BLaER1 treated with 17β-estradiol and CSF1 and Interleukin-3, amounts not matched to agents 10 nM and 100 nM (cell line): ENCODE measurements at regions not wholly inside any gene's neighbourhood (a gene's known extent, or its start where the extent isn't known, plus 50 kb on each side); places are given as distances from the start of the nearest gene placed in this dataset.

Experiments
- H3K27ac ChIP-seq, 11 experiments: shearing (Covaris generic); formaldehyde crosslinking; 2 replicates each; pipeline ENCODE4 v1.8.1; 2022
- H3K27me3 ChIP-seq, 11 experiments: shearing (Covaris generic); formaldehyde crosslinking; 2 replicates each; pipeline ENCODE4 v1.8.1; 2022
- H3K36me3 ChIP-seq, 11 experiments: shearing (Covaris generic); formaldehyde crosslinking; 2 replicates each; pipeline ENCODE4 v1.8.1; 2022
- H3K4me1 ChIP-seq, 10 experiments: shearing (Covaris generic); formaldehyde crosslinking; 2 replicates each; pipeline ENCODE4 v1.8.1; 2022
- H3K4me2 ChIP-seq, 11 experiments: shearing (Covaris generic); formaldehyde crosslinking; 2 replicates each; pipeline ENCODE4 v1.8.1; 2022
- H3K4me3 ChIP-seq, 10 experiments: shearing (Covaris generic); formaldehyde crosslinking; 2 replicates each; pipeline ENCODE4 v1.8.1; 2022
- H3K9ac ChIP-seq, 11 experiments: shearing (Covaris generic); formaldehyde crosslinking; 2 replicates each; pipeline ENCODE4 v1.8.1; 2022
- H3K9me3 ChIP-seq, 11 experiments: shearing (Covaris generic); formaldehyde crosslinking; replicated peaks in 1 of 11; 2 replicates each; pipeline ENCODE4 v1.8.1; 2022
- H4K20me1 ChIP-seq, 11 experiments: shearing (Covaris generic); formaldehyde crosslinking; 2 replicates each; pipeline ENCODE4 v1.8.1; 2022
- Cebpa-rat ChIP-seq, 11 experiments: shearing (Covaris generic); IDR thresholded peaks; 2 replicates each; pipeline ENCODE4 v1.8.1; 2022

DNA sequence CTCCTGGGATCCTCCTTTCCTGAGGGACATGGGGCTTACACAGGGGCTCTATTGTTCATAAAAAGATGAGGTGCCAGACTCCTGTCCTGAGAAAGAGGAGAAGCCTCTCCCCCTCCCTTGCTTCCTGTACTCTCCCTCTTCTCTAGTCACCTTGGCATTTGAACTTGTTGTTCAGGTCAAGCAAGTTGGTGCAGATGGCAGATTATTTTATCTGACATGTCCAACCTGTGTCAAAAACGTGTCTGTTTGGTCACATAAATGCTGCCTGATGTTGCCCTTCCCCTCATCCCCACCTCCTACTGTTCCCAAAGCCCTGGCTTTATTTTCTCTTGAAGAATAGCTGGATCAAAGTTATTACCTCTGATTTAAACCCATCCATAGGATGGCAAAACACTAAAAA is 154.8 kb downstream of the TMX1 start:
- Histone ChIP-seq H3K27me3 (no peaks in the 10 kb centered on the region), H3K9me3 (no peaks in the 10 kb centered on the region), H3K36me3 (no peaks in the 10 kb centered on the region), H3K9ac (no peak overlapping the region), H3K4me2 (no peak overlapping the region), H3K4me1 (no peaks in the 10 kb centered on the region), H3K4me3 (no peak overlapping the region), H3K27ac (no peak overlapping the region), H4K20me1 (no peaks in the 10 kb centered on the region)
- no peak for TF ChIP-seq Cebpa-rat (IDR thresholded peaks at IDR 0.05)

- Histone ChIP-seq H3K9me3 (no peaks in the 10 kb centered on the region), H3K4me2 (no peak overlapping the region), H3K27ac (no peak overlapping the region), H4K20me1 (no peaks in the 10 kb centered on the region), H3K9ac (no peak overlapping the region), H3K36me3 (no peaks in the 10 kb centered on the region), H3K27me3 (no peaks in the 10 kb centered on the region), H3K4me1 (no peaks in the 10 kb centered on the region), H3K4me3 (no peak overlapping the region)
- no peak for TF ChIP-seq Cebpa-rat (IDR thresholded peaks at IDR 0.05)
These were observed 155.4 kb downstream of the TMX1 start for GRCh38 chr14:51395361-51395849.

GRCh38 chr14:51396222-51396815 is 156.3 kb downstream of the TMX1 start:
- Histone ChIP-seq H3K4me2 (no peak overlapping the region), H3K27me3 (no peaks in the 10 kb centered on the region), H4K20me1 (no peaks in the 10 kb centered on the region), H3K9ac (no peak overlapping the region), H3K36me3 (no peaks in the 10 kb centered on the region), H3K27ac (no peak overlapping the region), H3K9me3 (no peaks in the 10 kb centered on the region), H3K4me3 (no peak overlapping the region), H3K4me1 (no peaks in the 10 kb centered on the region)
- no peak for TF ChIP-seq Cebpa-rat (IDR thresholded peaks at IDR 0.05)

DNA sequence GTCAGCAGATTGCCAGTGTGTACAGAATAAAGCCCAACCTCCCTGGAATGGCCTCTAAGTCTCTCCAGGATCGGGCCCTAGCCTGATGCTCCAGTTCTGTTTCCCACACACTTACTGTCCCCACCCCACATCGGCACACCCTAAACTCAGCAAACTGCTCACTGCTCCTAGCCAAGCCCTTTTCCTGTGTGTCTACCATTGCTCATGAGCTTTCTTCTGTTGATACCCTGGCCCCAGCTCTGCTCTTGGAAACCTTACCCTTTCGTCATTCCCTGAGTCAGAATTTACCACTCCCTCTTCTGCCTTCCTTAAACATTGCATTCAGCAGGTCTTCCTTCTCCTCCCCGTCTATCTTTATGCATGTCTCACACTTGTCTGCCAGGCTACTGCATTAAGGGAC is 158.9 kb downstream of the TMX1 start:
- no peaks in the 10 kb centered on the region for H4K20me1 ChIP-seq
- H3K9ac ChIP-seq, result no peak overlapping the region
- H3K27me3 ChIP-seq, result no peaks in the 10 kb centered on the region
- no peaks in the 10 kb centered on the region for H3K36me3 ChIP-seq
- no peaks in the 10 kb centered on the region for H3K4me1 ChIP-seq
- H3K9me3 ChIP-seq, result no peaks in the 10 kb centered on the region
- no peak overlapping the region for H3K4me2 ChIP-seq
- no peak overlapping the region for H3K27ac ChIP-seq
- no peak for TF ChIP-seq Cebpa-rat (IDR thresholded peaks at IDR 0.05)
- H3K4me3 ChIP-seq, result no peak overlapping the region

DNA sequence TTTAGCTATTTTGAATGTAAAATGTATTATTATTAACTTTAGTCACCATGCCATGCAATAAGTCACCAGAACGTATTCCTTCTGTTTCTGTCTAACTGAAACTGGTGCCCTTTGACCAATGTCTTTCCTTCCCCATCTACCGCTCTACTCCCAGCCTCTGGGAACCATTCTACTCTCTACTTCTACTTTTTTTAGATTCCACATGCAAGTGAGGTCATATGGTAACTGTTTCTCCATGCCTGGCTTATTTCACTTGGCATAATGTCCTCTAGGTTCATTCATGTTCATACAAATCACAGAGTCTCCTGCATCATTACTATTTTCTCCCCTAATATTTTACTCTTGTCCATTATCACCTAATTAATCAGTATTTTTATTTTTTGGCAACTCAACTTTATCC is 160.1 kb downstream of the TMX1 start:
- no peak for TF ChIP-seq Cebpa-rat (IDR thresholded peaks at IDR 0.05)
- Histone ChIP-seq H3K9ac (no peak overlapping the region), H3K4me1 (no peaks in the 10 kb centered on the region), H3K27me3 (no peaks in the 10 kb centered on the region), H3K4me2 (no peak overlapping the region), H3K9me3 (no peaks in the 10 kb centered on the region), H4K20me1 (no peaks in the 10 kb centered on the region), H3K4me3 (no peak overlapping the region), H3K27ac (no peak overlapping the region), H3K36me3 (no peaks in the 10 kb centered on the region)

DNA sequence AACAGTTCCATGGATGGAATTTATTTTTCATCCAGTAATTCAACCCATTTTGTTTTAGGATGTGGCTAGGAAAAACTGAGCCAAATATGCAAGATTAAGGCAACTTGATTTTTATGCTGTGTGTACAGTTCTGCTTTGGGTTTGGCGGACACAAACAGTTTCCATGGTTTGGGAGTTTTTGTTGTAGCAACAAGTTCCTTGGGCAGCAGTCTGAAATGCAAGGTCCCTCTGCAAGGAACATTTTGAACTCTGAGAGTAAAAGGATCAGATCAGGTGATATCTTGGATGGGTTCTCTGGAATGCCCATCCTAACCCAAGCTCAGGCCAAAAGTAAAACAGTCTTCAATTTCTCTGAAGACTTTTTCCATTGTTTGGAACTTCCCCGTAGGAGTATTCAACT is 161.2 kb downstream of the TMX1 start:
- Histone ChIP-seq H3K4me2 (no peak overlapping the region), H4K20me1 (no peaks in the 10 kb centered on the region), H3K27me3 (no peaks in the 10 kb centered on the region), H3K27ac (no peak overlapping the region), H3K9me3 (no peaks in the 10 kb centered on the region), H3K36me3 (no peaks in the 10 kb centered on the region), H3K4me3 (no peak overlapping the region), H3K9ac (no peak overlapping the region), H3K4me1 (no peaks in the 10 kb centered on the region)
- no peak for TF ChIP-seq Cebpa-rat (IDR thresholded peaks at IDR 0.05)

GRCh38 chr14:51401756-51402155 is 161.7 kb downstream of the TMX1 start:
- Histone ChIP-seq H3K27me3 (no peaks in the 10 kb centered on the region), H3K4me1 (no peaks in the 10 kb centered on the region), H3K27ac (no peak overlapping the region), H3K36me3 (no peaks in the 10 kb centered on the region), H4K20me1 (no peaks in the 10 kb centered on the region), H3K9ac (no peak overlapping the region), H3K9me3 (no peaks in the 10 kb centered on the region), H3K4me2 (no peak overlapping the region), H3K4me3 (no peak overlapping the region)
- TF ChIP-seq Cebpa-rat (IDR thresholded peaks at IDR 0.05), result no peak

DNA sequence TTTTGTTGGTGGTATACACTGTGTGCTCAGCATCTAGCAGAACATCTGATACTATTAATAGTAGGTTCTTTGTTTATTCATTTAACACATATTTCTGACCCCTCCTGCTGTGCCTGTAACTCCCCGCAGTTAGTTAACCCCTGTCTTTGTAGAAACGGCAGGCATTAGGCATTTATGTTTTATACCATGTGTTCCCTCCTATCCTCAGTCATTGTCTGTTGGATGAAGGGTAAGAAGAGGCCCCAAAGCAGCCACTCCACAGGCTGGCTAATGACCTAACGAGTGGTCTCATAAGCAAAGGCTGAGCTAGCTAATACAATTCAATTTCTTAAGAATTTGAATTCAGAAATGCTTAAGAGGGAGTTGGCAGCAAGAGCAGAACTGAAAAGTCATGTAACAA is 170.8 kb downstream of the TMX1 start:
- Histone ChIP-seq H3K27me3 (no peaks in the 10 kb centered on the region), H3K4me3 (no peak overlapping the region), H3K36me3 (no peaks in the 10 kb centered on the region), H3K9me3 (no peaks in the 10 kb centered on the region), H3K9ac (no peak overlapping the region), H3K27ac (no peak overlapping the region), H3K4me1 (no peaks in the 10 kb centered on the region), H4K20me1 (no peaks in the 10 kb centered on the region), H3K4me2 (no peak overlapping the region)
- no peak for TF ChIP-seq Cebpa-rat (IDR thresholded peaks at IDR 0.05)

DNA sequence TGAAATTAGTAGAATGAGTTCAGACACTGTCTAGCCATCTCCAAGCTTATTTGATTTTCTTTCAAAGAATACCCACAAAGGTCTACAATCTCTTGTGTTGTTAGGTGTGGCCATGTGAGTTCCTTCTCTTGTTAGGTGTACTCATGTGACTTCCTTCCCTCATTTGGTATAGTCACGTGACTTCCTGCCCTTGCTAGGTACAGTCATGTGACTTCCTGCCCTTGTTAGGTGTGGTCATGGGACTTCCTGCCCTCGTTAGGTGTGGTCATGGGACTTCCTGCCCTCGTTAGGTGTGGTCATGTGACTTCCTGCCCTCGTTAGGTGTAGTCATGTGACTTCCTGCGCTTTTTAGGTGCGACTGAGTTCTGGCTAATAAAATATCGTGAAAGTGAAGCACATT is 179.6 kb downstream of the TMX1 start:
- no peaks in the 10 kb centered on the region for H3K36me3 ChIP-seq
- no peak overlapping the region for H3K4me3 ChIP-seq
- H3K27ac ChIP-seq, result no peak overlapping the region
- no peaks in the 10 kb centered on the region for H3K27me3 ChIP-seq
- TF ChIP-seq Cebpa-rat (IDR thresholded peaks at IDR 0.05), result no peak
- peaks cover 0 to 16% (median 0%) of the 10 kb centered on the region in 10 experiments; a peak in 7 of 20 replicates for H3K4me1 ChIP-seq
- H3K9ac ChIP-seq, result no peak overlapping the region
- H3K4me2 ChIP-seq, result no peak overlapping the region
- peaks cover 14 to 25% (median 20%) of the 10 kb centered on the region in 11 experiments; a peak in 21 of 22 replicates for H3K9me3 ChIP-seq
- H4K20me1 ChIP-seq, result no peaks in the 10 kb centered on the region

DNA sequence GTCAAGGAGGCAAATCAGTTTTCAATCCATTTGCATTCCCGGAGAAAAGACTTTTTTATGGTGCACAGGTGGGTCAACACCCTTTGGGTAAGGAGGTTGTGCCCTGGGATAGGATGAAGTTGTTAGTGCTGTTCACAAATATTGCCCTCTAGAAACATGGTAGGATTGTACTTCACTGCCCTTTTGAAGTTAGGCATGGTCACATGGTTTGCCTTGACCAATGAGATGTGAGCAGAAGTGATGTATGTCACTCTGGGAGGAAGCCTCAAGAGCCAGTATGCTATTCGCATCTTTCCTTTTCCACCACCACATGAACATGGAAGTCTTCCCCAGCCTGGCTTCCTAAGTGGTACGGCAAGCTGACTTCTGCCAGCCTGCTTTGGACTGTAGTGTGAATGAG is 182.7 kb downstream of the TMX1 start:
- no peaks in the 10 kb centered on the region for H4K20me1 ChIP-seq
- peaks cover 14 to 25% (median 20%) of the 10 kb centered on the region in 11 experiments; a peak in 21 of 22 replicates for H3K9me3 ChIP-seq
- H3K4me2 ChIP-seq, result no peak overlapping the region
- no peak overlapping the region for H3K4me3 ChIP-seq
- no peak for TF ChIP-seq Cebpa-rat (IDR thresholded peaks at IDR 0.05)
- no peak overlapping the region for H3K9ac ChIP-seq
- H3K27me3 ChIP-seq, result no peaks in the 10 kb centered on the region
- no peaks in the 10 kb centered on the region for H3K36me3 ChIP-seq
- peaks cover 0 to 16% (median 0%) of the 10 kb centered on the region in 10 experiments; a peak in 7 of 20 replicates for H3K4me1 ChIP-seq
- H3K27ac ChIP-seq, result no peak overlapping the region
